ENCODE measurements at regions not wholly inside any gene's neighbourhood (a gene's known extent, or its start where the extent isn't known, plus 50 kb on each side); places are given as distances from the start of the nearest gene placed in this dataset.

DNA sequence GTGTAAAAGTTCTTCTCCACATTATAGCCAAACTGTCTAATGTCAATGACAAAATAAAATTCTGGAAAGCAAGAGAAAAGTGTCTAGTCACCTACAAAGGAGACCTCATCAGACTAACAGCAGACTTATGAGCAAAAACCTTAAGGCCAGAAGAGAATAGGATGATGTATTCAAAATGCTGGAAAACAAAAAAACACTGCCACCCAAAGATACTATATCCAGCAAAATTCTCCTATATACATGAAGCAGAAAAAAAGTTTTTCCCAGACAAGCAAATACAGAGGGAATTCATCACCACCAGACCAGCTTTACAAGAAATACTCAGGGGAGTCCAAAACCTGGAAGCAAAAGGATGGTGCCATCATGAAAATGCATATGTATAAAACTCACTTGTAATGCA, 755.6 kb upstream of the CITED2 start:
- DNase-seq: no peak

DNA sequence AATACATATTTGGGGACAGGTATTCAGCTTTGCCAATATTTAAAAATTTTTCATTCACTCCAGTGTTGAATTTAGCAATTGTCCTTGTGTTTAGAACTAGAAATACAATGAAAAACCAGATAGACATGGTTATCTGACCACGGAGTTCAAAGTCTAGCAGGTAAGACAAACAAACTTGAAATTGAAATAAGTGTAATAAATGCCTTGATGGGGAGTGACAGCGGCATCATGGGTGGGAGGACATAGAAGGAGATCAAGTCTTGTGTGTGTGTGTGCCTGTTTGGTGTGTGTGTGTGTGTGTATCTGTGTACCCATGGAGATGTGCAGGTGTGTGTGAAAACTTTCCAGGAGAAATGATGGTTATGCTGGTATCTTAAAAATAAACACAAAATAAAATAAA, 750.0 kb upstream of the CITED2 start:
- DNase-seq: no peak

DNA sequence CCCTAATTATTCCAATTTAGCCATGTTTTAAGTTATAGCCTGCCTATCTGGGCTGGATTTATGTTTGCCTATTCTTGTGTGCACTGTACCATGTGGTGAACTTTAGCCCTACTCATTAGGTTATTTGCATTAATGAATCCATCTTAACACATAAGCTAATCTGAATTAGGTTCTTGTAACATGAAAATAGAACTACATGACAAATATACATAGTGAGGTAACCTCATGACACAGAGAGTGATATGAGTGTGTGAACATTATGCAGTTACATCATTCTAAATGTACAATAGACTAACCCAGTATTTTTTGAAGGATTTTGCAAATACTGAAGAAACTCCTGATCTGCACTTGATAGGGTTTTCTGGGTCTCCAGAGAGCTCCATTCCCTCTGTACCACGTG, 733.7 kb upstream of the CITED2 start:
- no peak for DNase-seq

DNA sequence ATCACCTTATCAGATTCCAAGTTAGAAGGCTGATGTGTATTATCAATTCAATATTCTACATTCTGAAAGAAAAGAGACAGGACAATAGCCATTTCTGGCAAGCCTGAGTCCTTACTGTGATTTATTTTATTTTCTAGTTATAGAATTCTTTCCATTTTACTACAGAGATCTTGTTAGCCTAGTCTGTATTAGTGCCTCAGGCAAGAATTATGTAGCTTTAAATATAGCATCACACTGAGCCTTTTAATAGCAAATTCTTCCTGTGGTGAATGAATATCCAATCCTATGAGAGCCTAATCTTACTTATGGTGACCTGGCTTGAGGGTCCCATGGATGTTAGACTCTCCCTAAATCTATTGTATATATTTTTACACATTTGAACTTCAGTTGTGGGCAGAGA, 732.8 kb upstream of the CITED2 start:
- no peak for DNase-seq

DNA sequence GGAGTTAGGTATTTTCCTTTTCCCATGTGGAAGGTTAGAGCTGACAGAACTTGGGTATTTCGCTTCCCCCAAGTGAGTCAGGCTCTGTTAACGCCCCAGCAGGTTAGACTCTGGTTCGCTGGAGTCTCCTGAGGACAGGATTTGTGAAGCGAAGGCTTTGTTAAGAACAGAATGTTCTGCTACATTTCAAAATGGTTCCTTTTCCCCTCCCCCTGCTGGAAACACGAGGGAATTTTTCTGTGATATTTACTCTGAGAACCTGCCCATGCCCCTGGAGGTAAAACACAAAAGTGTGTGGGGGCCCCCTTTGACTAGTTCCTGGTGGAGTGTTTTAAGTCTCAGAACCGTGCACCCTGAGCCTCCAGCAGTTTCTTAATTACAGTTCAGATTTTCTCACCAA, 731.4 kb upstream of the CITED2 start:
- no peak for DNase-seq

DNA sequence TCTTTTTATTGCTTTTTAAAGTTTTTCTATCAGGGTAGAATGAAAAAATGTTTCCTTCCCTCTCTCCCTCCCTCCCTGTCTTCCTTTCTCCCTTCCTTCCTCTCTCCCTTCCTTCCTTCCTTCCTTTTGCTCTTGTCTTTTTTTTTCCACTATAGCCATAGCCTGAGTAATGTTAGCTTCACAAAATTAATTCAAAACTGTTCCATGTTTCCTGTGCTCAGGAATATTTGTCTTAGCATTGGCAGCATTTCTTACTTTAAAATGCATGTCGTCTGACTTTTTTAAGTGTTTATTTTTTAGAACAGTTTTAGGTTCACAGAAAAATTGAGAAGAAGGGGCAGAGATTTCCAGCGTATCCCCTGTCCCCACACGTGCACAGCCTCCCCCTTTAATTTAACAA, 730.8 kb upstream of the CITED2 start:
- no peak for DNase-seq

DNA sequence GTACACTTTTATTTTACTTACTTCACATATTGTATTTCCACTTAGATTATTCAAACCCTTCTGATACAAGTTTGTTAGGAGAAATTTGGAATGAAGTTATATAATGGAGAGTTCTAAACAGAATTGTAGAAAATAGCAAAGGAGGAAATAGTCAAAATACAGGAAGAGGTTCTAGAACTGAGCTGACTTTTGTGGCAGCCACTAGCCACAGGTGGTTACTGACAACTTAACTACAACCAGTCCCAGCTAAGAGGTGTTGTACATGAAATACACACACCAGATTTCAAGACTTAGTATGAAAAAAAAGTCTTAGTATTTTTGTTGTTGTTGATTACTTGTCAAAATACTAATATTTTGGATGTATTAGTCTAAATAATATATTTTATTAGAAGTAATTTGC, 727.4 kb upstream of the CITED2 start:
- no peak for DNase-seq

DNA sequence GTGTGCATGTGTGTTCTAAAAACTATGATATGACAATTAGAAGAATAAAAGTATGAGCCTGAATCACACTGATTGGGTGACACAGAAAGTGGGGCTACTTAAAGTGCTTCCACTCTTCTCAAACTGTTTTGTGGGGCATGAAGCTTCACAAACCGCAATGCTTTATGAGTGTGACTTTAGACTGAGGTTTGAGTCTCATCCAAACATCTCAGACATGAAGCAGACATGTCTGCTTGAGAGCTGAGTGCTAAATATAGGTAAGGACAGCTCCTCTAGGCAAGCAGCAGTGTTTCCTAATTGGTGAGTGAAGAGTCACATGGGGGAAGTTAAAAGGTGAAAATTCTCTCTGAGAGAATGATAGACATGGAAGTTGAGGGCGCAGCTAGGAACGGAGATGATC, 726.9 kb upstream of the CITED2 start:
- no peak for DNase-seq

DNA sequence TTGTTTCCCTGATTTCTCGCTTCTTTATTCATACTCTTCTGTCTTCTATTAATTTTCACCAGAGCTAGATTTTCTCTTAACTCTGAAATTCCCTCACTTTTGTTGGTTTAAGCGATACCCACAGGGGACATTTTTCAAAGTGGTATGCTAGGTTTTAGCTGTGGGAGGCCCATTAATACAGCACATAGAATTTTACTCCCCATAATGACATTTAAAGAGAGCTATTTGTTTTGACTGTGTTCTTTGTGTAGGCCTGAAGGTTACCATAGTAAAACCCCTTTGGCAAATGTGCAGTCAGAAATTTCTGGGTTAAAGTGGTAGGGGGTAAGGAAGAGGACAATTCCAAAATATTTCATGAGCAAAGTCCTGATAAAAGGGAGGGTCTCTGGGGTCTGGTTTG, 721.1 kb upstream of the CITED2 start:
- no peak for DNase-seq

DNA sequence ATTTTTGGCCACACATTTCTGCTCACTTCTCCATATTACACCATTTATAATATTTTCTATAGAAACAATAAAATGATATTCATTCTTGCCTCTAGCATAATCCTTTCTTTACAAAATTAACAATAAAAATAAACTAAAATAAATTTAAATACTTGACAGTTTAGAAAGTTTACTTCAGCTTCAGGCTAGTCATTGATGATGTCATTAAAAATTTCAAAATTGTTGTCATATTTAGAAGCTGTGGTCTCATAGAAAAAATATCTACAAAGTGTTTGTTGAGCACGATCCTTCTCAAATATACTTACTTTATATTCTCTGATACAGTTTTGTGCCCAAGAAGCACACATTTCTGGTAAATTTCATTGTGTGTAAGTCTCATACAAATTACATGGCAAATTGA, 717.4 kb upstream of the CITED2 start:
- no peak for DNase-seq

DNA sequence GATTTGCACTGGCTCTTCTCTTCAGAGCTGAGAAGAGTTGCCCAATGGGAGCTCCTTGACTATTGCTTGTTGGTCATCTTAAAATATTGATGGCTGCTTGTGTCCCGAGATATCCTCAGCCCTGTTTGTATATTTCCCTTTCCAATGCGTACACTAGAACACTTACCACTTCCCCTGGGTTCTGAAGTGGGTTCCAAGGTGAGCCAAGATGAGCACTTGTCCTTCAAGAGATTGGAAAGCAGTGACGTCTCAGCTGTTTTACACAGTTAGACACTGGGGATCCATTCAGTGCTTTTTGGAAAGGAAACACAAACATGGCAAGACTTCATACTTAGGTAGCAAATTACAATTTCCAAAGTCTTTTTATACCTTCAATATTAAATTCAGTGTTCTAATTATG, 716.4 kb upstream of the CITED2 start:
- no peak for DNase-seq

DNA sequence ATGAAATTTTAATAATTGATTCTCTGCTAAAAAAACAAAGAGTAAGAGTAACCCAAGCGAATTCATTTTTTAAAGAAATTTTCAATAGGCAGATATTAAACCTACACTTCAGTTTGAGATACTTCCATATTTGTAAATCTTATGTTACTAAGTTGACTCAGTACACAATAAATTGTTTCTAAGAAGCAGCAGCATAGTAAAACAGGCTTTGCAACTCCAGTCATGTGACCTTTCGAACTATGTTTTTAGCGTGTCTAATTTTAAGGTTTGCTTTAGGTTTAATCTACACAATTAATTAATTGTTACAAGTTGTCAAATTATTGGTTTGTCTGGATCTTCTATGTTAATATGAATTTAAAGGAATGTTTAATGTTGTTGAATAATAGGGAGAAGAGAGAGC, 708.9 kb upstream of the CITED2 start:
- no peak for DNase-seq

DNA sequence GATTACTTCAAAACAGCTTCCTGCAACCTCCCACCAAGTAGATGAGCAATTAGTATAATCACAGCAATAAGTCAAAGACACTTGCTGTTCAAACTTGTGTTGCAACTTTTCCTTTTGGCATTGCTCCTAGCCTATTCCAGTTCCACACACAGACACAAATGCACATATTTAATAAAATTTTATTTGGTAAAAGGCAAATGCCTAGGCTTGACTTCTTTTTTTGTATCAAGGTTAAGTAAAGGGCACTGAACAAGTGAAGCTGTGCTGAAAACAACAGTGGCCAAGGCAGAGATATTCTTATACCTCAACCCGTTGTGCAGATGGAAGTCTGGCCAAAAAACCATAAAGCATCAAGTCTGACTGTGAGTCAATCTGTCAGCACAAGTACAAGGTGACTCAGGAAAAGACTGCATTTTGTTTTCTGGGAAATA, 708.4 kb upstream of the CITED2 start:
- DNase-seq: no peak

DNA sequence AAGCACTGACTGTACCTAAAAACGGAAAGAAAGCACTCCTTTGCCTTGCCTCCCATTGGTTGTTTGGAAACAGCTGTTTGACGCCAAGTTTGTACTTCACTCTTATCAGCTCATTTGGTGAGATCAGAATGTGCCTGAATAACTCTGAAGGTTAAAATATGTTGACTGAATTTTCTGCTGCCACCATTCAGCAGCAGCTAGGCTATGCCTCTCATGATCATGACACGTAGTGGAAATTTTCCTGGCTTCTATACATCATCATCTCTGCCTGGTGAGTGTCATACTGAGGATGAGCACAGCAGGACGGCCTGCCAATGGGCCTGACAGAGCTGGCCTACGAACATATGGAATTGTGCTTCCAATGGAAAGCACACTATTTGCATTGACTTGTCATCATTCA, 704.9 kb upstream of the CITED2 start:
- no peak for DNase-seq

DNA sequence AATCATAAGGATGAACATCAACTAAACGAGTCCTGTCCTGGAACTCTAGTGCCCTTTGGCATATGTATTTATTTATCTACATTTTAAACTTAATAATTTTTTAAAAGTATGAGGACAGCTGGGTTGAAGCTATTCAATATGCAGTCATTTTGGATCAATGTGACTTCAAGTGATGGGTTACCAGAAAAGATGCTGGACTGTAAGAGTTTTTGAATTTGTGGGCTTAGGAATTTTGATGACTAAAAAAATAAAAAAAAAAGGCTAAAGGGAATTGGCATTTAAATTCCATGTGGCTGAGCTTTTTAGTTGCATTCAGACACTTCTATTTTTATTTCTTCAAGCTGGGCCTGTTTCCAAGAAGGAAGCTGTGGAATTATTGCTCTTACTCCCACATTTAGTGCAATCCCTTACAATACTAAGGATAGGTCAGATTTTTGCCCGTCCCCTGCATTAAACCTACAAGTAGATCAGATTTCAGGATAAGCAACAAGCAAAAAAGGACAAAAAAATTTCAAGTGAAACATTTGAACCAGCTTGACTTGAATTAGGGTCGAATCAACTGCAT, 704.2 kb upstream of the CITED2 start:
- no peak for DNase-seq

DNA sequence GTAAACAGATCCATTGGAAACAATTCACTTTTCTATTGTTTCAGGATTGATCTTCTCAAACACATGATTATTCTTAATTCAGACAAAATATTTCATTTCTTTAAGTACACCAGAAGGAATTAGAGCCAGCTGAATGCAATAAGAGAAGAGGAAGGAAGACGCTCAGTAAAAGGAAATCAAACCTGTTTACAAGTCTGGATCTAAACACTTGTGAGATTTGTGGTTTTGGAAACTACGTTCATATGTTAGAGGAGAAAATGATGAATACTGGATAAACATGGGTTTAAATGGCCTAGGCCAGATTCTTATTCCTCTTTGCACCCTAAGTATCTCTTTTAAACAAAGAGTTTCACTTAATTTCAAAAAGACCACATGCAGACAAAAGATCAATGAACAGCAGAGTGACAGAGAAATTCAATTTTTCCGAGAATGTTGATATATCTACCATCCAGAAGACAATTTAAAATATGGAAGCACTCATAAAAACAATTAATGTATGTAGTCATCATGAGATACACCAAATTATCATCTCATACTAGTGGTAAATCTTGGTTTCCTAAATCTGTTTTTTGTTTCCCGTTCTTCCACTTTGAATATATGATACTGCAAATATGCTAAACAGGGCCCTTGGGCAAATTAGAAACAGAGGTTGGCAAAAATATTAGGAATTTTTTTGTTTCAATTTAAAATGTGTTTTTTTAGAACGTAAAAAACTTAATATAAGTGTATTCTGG, 703.5 kb upstream of the CITED2 start:
- no peak for DNase-seq

DNA sequence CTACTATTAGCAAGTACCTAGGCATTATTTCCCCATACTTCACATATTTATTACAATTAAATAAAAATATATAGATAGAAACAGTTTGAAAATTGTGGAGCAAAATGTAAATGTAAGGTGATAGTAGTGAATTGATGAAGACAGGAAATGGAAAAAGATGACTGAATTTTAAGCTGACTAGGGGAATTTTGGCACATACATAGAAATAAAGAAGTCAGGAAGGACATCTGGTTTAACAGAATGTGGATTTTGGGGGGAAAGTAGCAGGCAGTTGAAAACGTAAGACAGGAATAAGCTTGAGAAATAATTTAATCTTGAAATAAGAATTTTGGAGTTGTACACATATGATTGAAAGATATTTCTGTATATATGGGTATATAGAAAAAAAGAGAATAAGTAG, 701.7 kb upstream of the CITED2 start:
- DNase-seq: no peak

DNA sequence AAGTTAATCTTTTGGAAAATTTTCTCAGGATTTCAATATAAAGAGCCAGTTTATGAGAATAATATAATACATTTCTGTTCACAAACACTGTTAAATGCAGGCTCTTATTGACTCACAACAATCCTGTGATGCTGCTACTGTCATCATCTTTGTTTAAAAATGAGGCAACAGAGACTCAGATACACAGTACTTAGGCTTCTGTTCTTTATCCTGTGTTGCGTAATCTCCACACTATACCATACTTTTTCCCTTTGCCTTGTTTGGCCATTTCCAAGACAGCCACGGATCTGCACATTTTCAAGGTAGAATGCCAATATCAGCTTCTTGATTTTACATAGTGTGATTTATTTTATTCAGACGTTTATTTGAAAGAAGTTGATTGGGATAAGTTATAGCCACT, 699.0 kb upstream of the CITED2 start:
- DNase-seq: no peak

DNA sequence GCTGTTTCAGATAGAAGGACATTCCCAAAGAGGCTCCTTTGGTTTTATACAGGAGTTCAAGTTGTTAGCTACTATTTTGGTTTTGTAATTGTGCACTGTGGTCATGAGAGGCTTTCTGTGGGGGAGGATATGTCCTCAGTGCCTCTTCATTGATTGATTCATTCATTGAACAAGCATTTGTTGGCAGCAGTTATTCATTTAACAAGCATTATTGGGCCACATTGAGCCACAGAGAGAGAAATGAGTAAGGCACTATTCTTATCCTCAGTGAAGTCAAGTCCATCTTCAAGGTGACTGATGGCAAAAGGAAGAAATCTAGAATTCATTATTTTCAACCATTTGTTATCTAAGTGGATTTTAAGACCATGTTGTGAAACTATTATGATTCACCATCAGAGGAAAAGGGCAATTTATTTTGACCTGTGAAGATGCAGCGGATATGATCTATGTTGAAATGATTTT, 697.2 kb upstream of the CITED2 start:
- no peak for DNase-seq

DNA sequence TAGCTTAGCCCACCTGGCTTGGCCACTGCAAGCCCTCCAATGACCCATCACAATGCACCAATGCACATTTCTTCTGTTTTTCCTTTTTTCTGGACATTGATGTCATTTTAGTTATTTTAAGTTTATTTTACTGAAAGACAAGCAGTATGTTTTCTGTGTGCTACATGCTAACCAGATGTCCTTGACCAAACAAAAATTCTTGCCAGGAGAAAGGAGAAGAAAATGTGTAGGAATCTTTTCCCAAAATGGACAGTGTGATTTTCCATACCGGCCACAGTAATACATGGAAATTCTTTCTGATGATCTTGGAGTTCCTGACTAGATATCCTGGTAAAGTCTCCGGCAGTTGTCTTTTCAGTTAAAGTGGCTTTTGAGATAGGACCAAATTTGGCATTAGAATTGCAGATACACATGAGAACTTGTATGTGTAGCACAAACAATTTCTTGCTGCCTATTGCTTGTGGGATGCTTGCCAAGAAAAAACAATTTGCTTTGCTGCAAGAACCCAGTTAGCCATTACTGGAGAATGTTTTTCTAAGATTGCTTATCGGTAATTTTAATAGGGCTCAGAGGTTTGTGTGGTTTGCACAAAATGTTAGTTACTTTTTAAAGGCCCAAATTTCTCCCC, 696.5 kb upstream of the CITED2 start:
- no peak for DNase-seq

DNA sequence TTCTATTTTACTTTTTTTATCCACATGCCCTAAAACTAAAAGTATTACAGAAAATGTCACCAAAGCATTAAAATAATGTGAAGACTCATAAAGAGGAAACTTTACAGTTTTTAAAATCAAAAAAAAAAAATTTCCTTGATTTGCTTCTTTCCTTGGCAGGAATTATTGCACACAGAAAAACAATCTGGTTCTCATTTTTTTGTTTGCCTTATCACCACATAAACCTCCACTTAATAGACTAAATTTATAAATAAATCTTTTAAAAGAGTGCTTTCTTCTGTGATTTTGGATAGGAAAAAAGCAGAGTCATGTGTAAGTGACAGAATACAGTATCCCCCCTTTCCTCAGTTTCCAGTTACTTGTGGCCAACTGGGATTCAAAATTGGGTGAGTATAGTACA, 695.1 kb upstream of the CITED2 start:
- DNase-seq: no peak

DNA sequence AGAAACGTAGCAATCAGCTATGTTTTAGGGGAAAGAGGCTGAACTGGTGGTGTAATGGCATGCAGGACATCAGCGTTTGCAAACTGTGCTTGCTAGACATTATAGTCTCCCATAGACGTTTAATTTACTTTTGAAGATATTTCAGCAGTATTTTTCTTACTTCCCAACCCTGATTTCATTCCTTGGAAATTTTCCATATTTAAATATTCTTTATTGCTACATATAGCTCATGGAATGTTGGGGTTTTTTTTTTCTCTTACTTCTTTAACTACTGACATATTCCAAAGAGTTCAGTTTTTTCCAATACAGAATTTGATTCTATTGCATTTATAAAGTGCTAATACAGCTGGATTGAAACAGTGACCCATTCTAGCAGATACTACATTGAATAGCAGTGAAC, 694.4 kb upstream of the CITED2 start:
- no peak for DNase-seq

DNA sequence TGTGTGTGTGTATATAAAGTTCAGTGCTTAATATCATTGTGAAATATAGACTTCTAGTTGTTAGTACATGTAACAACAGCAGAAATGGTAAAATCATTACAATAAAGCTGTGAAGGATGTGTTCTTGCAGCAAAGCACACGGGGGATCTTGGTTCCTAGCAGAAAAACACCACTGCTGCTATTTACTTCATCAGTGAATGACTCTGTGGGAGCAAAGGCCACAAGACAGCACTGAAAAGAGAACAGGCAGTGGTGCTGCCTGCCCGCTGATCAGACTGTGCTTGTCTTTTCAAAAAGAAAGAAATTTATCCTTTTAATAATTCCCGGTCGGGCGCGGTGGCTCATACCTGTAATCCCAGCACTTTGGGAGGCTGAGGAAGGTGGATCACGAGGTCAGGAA, 689.9 kb upstream of the CITED2 start:
- DNase-seq: no peak

DNA sequence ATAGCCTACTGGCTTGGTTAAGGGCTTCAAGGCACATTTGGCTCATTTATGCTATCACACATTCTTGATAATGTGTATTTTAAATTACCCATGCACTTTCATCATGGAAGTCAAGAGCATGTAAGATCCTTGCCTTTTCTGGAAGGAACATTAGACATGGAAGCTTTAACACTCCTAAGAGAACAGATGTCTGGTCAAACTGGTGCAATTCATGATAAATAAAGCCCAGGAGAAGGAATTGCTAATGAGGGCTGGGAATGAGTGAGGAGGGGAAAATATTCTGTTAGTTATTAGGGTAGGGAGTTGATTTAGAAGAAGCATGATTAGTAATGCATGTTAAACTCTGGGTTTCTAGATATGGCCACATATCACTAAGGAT, 688.6 kb upstream of the CITED2 start:
- DNase-seq: no peak
